GM19239 (cell line): ENCODE measurements at regions not wholly inside any gene's neighbourhood (a gene's known extent, or its start where the extent isn't known, plus 50 kb on each side); places are given as distances from the start of the nearest gene placed in this dataset.
A peak's percentile ranks its signal among the peaks of the same experiment; 100 is the strongest.

Source experiments
- DNase-seq: peaks from one replicate; pipeline ENCODE4 v3.0.0; 2011; ENCODE audit warnings: low spot score; ENCODE audit not compliant: insufficient read length
- FAIRE-seq: peaks from 2 replicates; lab custom pipeline; 2011; peaks lifted over from hg19 to GRCh38; lab: Jason Lieb, UNC

- FAIRE-seq (no peak), DNase-seq (no peak)
These were observed 141.4 kb upstream of the LNX1 start for GRCh38 chr4:53732661-53733060.

- FAIRE-seq = no peak
- DNase-seq = no peak
These were observed 138.9 kb upstream of the LNX1 start for GRCh38 chr4:53730031-53730805.

GRCh38 chr4:53722110-53722509, 130.8 kb upstream of the LNX1 start:
- FAIRE-seq (no peak), DNase-seq (no peak)

- no peak for DNase-seq
- no peak for FAIRE-seq
These were observed 130.0 kb upstream of the LNX1 start for GRCh38 chr4:53721263-53721662.

- DNase-seq = no peak
- no peak for FAIRE-seq
These were observed 129.5 kb upstream of the LNX1 start for GRCh38 chr4:53720776-53721175.

GRCh38 chr4:53717064-53717549, 125.8 kb upstream of the LNX1 start:
- no peak for FAIRE-seq

GRCh38 chr4:53716471-53717063, 125.3 kb upstream of the LNX1 start:
- FAIRE-seq (peak; percentile 62), DNase-seq (no peak)

More at GRCh38 chr4:53717064-53717549, 125.8 kb upstream of the LNX1 start:
- no peak for DNase-seq

GRCh38 chr4:53716011-53716410, 124.7 kb upstream of the LNX1 start:
- DNase-seq (no peak), FAIRE-seq (no peak)

GRCh38 chr4:53714236-53715140, 123.2 kb upstream of the LNX1 start:
- no peak for DNase-seq
- FAIRE-seq = no peak

- DNase-seq (no peak), FAIRE-seq (no peak)
These were observed 122.5 kb upstream of the LNX1 start for GRCh38 chr4:53713767-53714166.

- no peak for FAIRE-seq
These were observed 122.0 kb upstream of the LNX1 start for GRCh38 chr4:53713296-53713695.

GRCh38 chr4:53712408-53713020, 121.2 kb upstream of the LNX1 start:
- DNase-seq (no peak), FAIRE-seq (no peak)

More at GRCh38 chr4:53713296-53713695, 122.0 kb upstream of the LNX1 start:
- no peak for DNase-seq

- DNase-seq (no peak), FAIRE-seq (no peak)
These were observed 120.6 kb upstream of the LNX1 start for GRCh38 chr4:53711926-53712325.

- FAIRE-seq = no peak
- DNase-seq = no peak
These were observed 118.4 kb upstream of the LNX1 start for GRCh38 chr4:53709693-53710092.

GRCh38 chr4:53707491-53707890, 116.2 kb upstream of the LNX1 start:
- FAIRE-seq (no peak), DNase-seq (no peak)

GRCh38 chr4:53706422-53707032, 115.2 kb upstream of the LNX1 start:
- DNase-seq = no peak
- FAIRE-seq = peak; percentile 98

GRCh38 chr4:53705972-53706371, 114.7 kb upstream of the LNX1 start:
- DNase-seq (no peak), FAIRE-seq (no peak)

GRCh38 chr4:53705151-53705764, 114.0 kb upstream of the LNX1 start:
- DNase-seq = no peak
- peak; percentile 73 for FAIRE-seq

GRCh38 chr4:53704329-53704728, 113.0 kb upstream of the LNX1 start:
- DNase-seq (no peak), FAIRE-seq (no peak)
